Heart left ventricle (tissue), 16 donors: ENCODE measurements at regions not wholly inside any gene's neighbourhood (a gene's known extent, or its start where the extent isn't known, plus 50 kb on each side); places are given as distances from the start of the nearest gene placed in this dataset.

Experiments
- ATAC-seq, 4 donors: fragments of 200-7000 bp; cut with Tn5 transposase; one replicate each; pipeline ENCODE4 v1.9.1; 2020 to 2022; ENCODE audit warnings: moderate library complexity in 4 of 4, mild to moderate bottlenecking in 3 of 4, moderate number of reproducible peaks in 1 of 4
- DNase-seq, 5 donors: peaks; one replicate each; pipeline ENCODE4 v3.0.0-alpha.2; 2020
- H3K27ac ChIP-seq, 12 donors: fragments of 200-600 bp; sonication (generic) in 4 of 12; one replicate each; pipeline versions ENCODE4 v1.5.0 to v1.8.0; 2016 to 2022; ENCODE audit warnings: mild to moderate bottlenecking in 2 of 12
- H3K27me3 ChIP-seq, 9 donors: fragments of 200-600 bp; sonication (generic) in 2 of 9; one replicate each; pipeline versions ENCODE4 v1.5.1 to v1.8.0; 2016 to 2022; ENCODE audit warnings: mild to moderate bottlenecking in 3 of 9
- H3K36me3 ChIP-seq, 9 donors: fragments of 200-600 bp; sonication (generic) in 2 of 9; one replicate each; pipeline versions ENCODE4 v1.5.0 to v1.8.0; 2018 to 2022; ENCODE audit warnings: mild to moderate bottlenecking in 2 of 9
- H3K4me1 ChIP-seq, 12 donors: fragments of 200-600 bp; sonication (generic) in 4 of 12; one replicate each; pipeline versions ENCODE4 v1.5.0 to v1.8.0; 2016 to 2022; ENCODE audit warnings: mild to moderate bottlenecking in 3 of 12
- H3K4me3 ChIP-seq, 12 donors: fragments of 200-600 bp; sonication (generic) in 4 of 12; one replicate each; pipeline versions ENCODE4 v1.5.0 to v1.8.0; 2017 to 2022; ENCODE audit warnings: mild to moderate bottlenecking in 9 of 12, moderate library complexity in 4 of 12
- H3K9me3 ChIP-seq, 12 donors: fragments of 200-600 bp; sonication (generic) in 4 of 12; one replicate each; pipeline versions ENCODE4 v1.5.0 to v1.8.0; 2016 to 2022; ENCODE audit warnings: mild to moderate bottlenecking in 1 of 12
- POLR2A ChIP-seq, 2 donors: fragments of 450-650 bp; IDR thresholded peaks; one replicate each; pipeline ENCODE4 v1.6.1; 2017; ENCODE audit warnings: antibody characterized with exemption in 2 of 2, mild to moderate bottlenecking in 2 of 2, moderate library complexity in 2 of 2
- WGBS, 4 donors: extraction: QIAGEN DNeasy Blood & Tissue Kit in 2 of 4; methylation state at CpG; one replicate each; pipeline versions ENCODE4 v1.1.5 to v1.1.7; 2013 to 2018; 5-methylcytosine and 5-hydroxymethylcytosine counted together
- intact Hi-C, 10 donors: fragments of 100-400 bp; cut with DNase I; formaldehyde crosslinking; loops; one replicate each; pipeline versions ENCODE4 v1.11.1 to v1.14.2; 2022
- TF ChIP-seq, protein P1 (sequence below), 12 donors: fragments of 200-600 bp; sonication (generic) in 4 of 12; IDR thresholded peaks; one replicate each; pipeline versions ENCODE4 v1.5.0 to v1.8.0; 2018 to 2022; ENCODE audit warnings: antibody characterized with exemption in 12 of 12, mild to moderate bottlenecking in 5 of 12
- donor health status: ischemic (EF 13 %, LVEDD 7.1; RV severe dilation, severe dysfunction).
- donor health status: healthy with polysubstance abuse.
- donor health status: DM: no; HTN: yes; CAD: no.
- donor health status: DM: no; HTN: no; CAD: no.
- donor health status: ischemic (EF 25% LVEDD 6.9; RV normal size, moderate dysfunction).
- donor health status: ischemic (EF 25% LVEDD 5.7; RV mildly dilated, moderate dysfunction).
- donor health status: healthy.
- donor health status: DM: yes; HTN: yes; CAD: no.
- donor health status: ischemic (EF 35%, LVEDD 5.7; RV mildly dilated, moderate dysfunction).
- donor health status: nonischemic (EF 11% LVEDD 7.7; RV severe dilation, severe dysfunction).
- donor health status: DM: yes; HTN: yes; CAD: no.
- donor health status: PGD.
- donor health status: ischemic (EF 29% LVEDD 5.4; RV normal size, mild dysfunction).
- donor health status: nonischemic (EF 23%, LVEDD 6.1; RV moderate dilation, normal function).

- Histone ChIP-seq H3K9me3 (no peaks in the 10 kb centered on the region), H3K4me3 (no peak overlapping the region), H3K27ac (no peak overlapping the region), H3K27me3 (peaks cover 0 to 12% (median 0%) of the 10 kb centered on the region in 9 donors), H3K4me1 (no peaks in the 10 kb centered on the region), H3K36me3 (no peaks in the 10 kb centered on the region)
- intact Hi-C loops: no loop called here
- 89 to 94% (median 92%) methylated on average over 10 of the region's 10 CpGs for WGBS, 4 donors
- DNase-seq (no peak), ATAC-seq (no peak)
- TF ChIP-seq, protein P1, sequence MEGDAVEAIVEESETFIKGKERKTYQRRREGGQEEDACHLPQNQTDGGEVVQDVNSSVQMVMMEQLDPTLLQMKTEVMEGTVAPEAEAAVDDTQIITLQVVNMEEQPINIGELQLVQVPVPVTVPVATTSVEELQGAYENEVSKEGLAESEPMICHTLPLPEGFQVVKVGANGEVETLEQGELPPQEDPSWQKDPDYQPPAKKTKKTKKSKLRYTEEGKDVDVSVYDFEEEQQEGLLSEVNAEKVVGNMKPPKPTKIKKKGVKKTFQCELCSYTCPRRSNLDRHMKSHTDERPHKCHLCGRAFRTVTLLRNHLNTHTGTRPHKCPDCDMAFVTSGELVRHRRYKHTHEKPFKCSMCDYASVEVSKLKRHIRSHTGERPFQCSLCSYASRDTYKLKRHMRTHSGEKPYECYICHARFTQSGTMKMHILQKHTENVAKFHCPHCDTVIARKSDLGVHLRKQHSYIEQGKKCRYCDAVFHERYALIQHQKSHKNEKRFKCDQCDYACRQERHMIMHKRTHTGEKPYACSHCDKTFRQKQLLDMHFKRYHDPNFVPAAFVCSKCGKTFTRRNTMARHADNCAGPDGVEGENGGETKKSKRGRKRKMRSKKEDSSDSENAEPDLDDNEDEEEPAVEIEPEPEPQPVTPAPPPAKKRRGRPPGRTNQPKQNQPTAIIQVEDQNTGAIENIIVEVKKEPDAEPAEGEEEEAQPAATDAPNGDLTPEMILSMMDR (IDR thresholded peaks at IDR 0.05): no peak
- no peak for TF ChIP-seq POLR2A (IDR thresholded peaks at IDR 0.05)
Observed at GRCh38 chr9:82922686-82923085, 140.3 kb downstream of the RASEF start.

- intact Hi-C loops: no loop called here
- Histone ChIP-seq H3K9me3 (no peaks in the 10 kb centered on the region), H3K4me3 (no peak overlapping the region), H3K27me3 (peaks cover 0 to 12% (median 0%) of the 10 kb centered on the region in 9 donors), H3K36me3 (no peaks in the 10 kb centered on the region), H3K27ac (no peak overlapping the region), H3K4me1 (no peaks in the 10 kb centered on the region)
- WGBS, 4 donors: 53 to 64% (median 57%) methylated on average over 13 of the region's 13 CpGs
- no peak for ATAC-seq
- TF ChIP-seq POLR2A (IDR thresholded peaks at IDR 0.05): no peak
- TF ChIP-seq, protein P1 (IDR thresholded peaks at IDR 0.05): no peak
- DNase-seq: no peak
Observed at GRCh38 chr9:82923092-82923911, 139.6 kb downstream of the RASEF start.

DNA sequence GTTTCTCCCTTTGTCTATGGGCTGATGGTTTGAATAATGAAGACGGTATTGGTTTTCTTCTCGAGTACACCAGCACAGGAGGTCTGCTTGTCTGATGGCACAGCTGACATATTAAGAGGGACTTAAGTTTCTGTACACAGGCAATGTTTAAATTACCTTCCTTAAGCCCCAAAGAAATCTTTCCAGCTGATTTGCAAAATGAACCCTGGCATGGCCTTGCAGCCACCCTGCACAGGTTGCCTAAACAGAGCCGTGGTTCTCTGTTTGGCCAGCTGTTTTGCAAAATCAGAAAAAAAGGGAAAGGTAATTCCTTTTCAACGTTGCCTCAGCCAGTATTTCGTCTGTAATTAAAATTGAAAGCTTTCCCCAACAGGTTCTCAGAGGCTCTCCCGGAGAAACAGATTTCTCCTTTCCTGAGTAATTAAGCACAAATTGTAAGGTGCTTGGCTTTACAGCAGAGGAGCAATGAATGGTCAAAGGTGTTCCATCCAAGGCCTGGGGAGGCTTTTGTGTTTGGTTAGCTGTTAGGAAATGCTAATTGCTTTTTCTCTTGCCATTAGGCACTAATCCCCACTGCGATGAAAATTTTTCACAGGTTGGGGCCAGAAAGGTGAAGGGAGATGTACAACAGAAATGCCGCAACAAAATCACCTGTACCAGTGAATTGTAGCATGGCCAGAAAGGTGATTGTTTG is 138.9 kb downstream of the RASEF start:
- DNase-seq (no peak), ATAC-seq (no peak)
- H3K4me3 ChIP-seq: no peak overlapping the region
- H3K27me3 ChIP-seq: peaks cover 0 to 12% (median 0%) of the 10 kb centered on the region in 9 donors
- WGBS, 4 donors: 76 to 78% (median 77%) methylated on average over 8 of the region's 8 CpGs
- intact Hi-C loops: no loop called here
- H3K9me3 ChIP-seq: no peaks in the 10 kb centered on the region
- TF ChIP-seq POLR2A (IDR thresholded peaks at IDR 0.05): no peak
- TF ChIP-seq, protein P1 (IDR thresholded peaks at IDR 0.05): no peak
- H3K36me3 ChIP-seq: no peaks in the 10 kb centered on the region
- H3K4me1 ChIP-seq: no peaks in the 10 kb centered on the region
- no peak overlapping the region for H3K27ac ChIP-seq
